ENCODE measurements at regions not wholly inside any gene's neighbourhood (a gene's known extent, or its start where the extent isn't known, plus 50 kb on each side); places are given as distances from the start of the nearest gene placed in this dataset.

DNA sequence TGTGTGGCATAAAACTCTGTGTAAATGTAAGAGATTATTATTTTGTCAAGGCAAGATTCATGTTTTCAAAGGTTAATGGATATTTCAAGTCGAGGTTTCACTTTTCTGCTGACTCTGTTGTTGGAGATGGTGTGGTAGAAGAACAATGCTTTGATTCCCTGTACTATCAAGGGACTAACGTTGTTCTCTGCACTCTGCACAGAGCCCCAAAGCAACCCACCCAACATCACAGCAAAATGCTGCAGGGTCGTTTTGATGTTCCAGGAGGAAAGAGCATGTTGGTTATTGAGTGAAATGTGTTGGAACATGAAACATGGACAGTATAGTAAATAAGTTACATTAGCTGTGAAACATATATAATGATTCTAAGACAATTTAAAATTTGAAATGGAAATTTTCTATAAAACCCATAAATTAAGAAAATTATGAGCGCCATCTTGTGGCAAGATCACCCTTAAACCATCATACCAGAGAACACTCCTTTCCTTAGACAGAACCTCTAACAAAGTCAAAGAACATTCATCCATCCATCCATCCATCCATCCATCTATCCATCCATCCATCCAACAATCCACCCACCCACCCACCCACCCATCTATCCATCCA lies 164.4 kb upstream of the ZBED5 start:
- ATAC-seq (replicated peaks in 6 of 8), result peak in 3 of 8 experiments; percentile 34 to 55 (median 35)
- Histone ChIP-seq H3K27ac (no peak overlapping the region), H3K4me1 (replicated peaks in 1 of 2) (peaks cover 6 to 15% of the 10 kb centered on the region in 2 donors), H3K4me3 (no peak overlapping the region)
- in situ Hi-C loops (cut with MboI; ENCODE audit: low pct_unique_long_range_greater_than_20kb in 2 of 9, low sequenced_read_pairs in 9 of 9, unreplicated experiment in 9 of 9), result loop anchor here in 3 of 9 experiments (5.0 to 25.0 kb wide), 4 partner anchors 90 to 237 kb away; no protein-coding TSS in a partner anchor
- WGBS, 10 experiments, result 0 to 60% (median 28%) methylated on average over 1 to 4 of the region's 4 CpGs; no CpG with 5 or more reads in 4 of the 10 experiments

DNA sequence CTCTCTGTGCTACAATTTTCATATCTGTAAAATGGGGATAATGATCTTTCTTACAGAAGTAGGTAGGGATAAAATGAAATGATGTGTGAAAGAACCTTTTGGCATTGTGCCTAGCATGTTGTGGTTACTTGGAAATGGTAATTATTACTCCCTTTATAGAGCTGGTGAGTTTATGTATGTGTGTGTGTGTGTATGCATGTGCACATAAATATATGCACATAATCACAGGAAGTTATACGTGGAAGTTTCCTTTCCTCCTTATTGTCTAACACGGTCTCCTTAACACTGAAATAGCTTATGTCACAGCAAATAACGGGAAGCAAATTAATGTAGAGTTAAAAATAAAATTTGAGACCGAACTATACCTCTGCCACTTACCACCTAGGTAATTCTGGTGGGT lies 163.7 kb upstream of the ZBED5 start:
- ATAC-seq (replicated peaks in 6 of 8), result peak in 3 of 8 experiments; percentile 72 to 89 (median 83)
- WGBS, 10 experiments, result 0 to 89% (median 45%) methylated on average over 2 to 4 of the region's 4 CpGs; no CpG with 5 or more reads in 2 of the 10 experiments
- in situ Hi-C loops (cut with MboI; ENCODE audit: low pct_unique_long_range_greater_than_20kb in 2 of 9, low sequenced_read_pairs in 9 of 9, unreplicated experiment in 9 of 9), result loop anchor here in 3 of 9 experiments (5.0 to 25.0 kb wide), 4 partner anchors 89 to 237 kb away; no protein-coding TSS in a partner anchor

DNA sequence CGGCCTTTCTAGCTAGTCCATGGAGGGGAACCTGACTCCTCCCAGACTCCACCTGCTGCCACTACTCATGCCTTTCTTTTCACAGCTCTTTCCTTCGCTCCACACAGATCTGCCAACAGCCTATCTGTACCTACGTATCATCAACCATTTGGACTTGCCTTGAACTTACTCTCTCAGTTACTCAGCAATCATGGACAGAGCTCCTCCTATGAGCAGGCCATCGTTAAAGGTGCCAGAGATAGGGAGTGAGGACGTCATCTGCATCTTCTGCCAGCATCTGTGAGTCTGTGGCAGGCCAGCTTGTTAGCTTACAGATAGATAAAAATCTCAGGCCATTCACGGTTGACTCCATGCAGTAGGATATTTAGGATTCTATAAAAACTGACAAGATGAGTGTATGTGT lies 162.9 kb upstream of the ZBED5 start:
- in situ Hi-C loops (cut with MboI; ENCODE audit: low pct_unique_long_range_greater_than_20kb in 2 of 9, low sequenced_read_pairs in 9 of 9, unreplicated experiment in 9 of 9), result loop anchor here in 3 of 9 experiments (5.0 to 25.0 kb wide), 4 partner anchors 88 to 236 kb away; no protein-coding TSS in a partner anchor
- WGBS, 10 experiments, result 20 to 70% (median 60%) methylated on average over 1 to 6 of the region's 6 CpGs; no CpG with 5 or more reads in 1 of the 10 experiments
- peak in 3 of 8 experiments; percentile 12 to 20 (median 20) for ATAC-seq (replicated peaks in 6 of 8)
- H3K4me1 ChIP-seq (replicated peaks in 1 of 2), result peaks cover 3 to 10% of the 10 kb centered on the region in 2 donors
- H3K27ac ChIP-seq, result no peak overlapping the region
- H3K4me3 ChIP-seq, result no peak overlapping the region

More for the DNA sequence above, 163.7 kb upstream of the ZBED5 start:
- peaks cover 3 to 10% of the 10 kb centered on the region in 2 donors for H3K4me1 ChIP-seq (replicated peaks in 1 of 2)
- no peak overlapping the region for H3K4me3 ChIP-seq
- H3K27ac ChIP-seq, result no peak overlapping the region

DNA sequence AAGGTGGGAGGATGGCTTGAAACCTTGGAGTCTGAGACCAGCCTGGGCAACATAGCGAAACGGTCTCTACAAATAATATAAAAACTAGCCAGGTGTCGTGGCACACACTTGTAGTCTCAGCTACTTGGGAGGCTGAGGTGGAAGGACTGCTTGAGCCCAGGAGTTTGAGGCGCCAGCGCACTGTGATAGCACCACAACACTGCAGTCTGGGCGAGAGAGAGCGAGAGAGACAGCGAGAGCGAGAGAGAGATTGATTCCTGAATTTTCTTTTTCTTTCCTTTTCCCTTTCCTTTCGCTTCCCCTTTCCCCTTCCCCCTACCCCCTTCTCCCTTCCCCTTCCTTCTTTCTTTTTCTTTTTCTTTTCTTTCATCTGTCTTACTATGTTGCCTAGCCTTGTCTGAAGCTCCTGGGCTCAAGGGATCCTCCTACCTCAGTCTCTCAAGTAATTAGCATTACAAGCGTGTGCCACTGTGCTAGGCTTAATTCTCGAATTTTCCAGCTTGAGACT lies 162.4 kb upstream of the ZBED5 start:
- no peak for ATAC-seq (replicated peaks in 6 of 8)
- peaks cover under 1 to 6% of the 10 kb centered on the region in 2 donors for H3K4me1 ChIP-seq (replicated peaks in 1 of 2)
- WGBS, 10 experiments, result 0 to 91% (median 78%) methylated on average over 1 to 11 of the region's 12 CpGs; no CpG with 5 or more reads in 4 of the 10 experiments
- no peak overlapping the region for H3K4me3 ChIP-seq
- in situ Hi-C loops (cut with MboI; ENCODE audit: low pct_unique_long_range_greater_than_20kb in 2 of 9, low sequenced_read_pairs in 9 of 9, unreplicated experiment in 9 of 9), result loop anchor here in 3 of 9 experiments (5.0 to 25.0 kb wide), 4 partner anchors 88 to 235 kb away; no protein-coding TSS in a partner anchor
- no peak overlapping the region for H3K27ac ChIP-seq

DNA sequence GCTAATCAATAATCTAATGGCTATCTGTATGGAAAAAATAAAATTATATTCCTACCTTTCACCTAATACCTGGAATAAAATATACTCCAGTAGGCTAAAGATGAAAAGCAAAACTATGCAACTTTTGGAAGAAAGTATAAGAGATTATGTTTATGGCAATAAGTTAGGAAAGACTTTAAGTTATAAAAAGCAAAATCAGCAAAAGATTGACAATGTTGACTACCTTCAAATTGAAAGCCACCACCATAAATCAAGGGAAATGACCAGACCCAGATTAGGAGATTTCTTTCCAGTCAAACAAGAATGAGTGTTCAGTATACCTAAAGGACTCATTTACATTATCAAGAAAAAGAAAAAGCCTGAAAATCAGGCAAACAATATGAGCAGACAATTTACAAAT lies 159.1 kb upstream of the ZBED5 start:
- in situ Hi-C loops (cut with MboI; ENCODE audit: low pct_unique_long_range_greater_than_20kb in 2 of 9, low sequenced_read_pairs in 9 of 9, unreplicated experiment in 9 of 9), result loop anchor here in 1 of 9 experiments (25.0 kb wide), 1 partner anchor 230 kb away; no protein-coding TSS in a partner anchor

DNA sequence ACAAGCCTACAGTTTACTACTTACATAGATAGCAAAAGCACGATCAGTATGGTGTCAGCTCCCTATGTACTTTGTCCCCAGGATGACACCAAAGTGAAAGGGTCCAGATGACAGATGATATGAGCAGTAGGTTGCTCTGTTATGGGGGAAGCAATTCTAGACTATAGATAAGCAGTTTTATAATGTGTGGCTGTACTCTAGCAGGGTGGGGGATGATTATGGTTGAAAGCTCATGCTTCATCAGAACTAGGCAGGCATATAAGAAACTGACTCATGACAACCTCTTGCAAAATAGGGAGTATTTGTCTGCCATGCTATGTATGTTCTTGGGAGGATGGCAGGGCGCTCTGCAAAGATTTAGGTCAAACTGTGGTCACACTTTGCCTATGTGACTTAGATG lies 158.2 kb upstream of the ZBED5 start:
- ATAC-seq (replicated peaks in 6 of 8), result peak in 4 of 8 experiments; percentile 18 to 40 (median 31)
- in situ Hi-C loops (cut with MboI; ENCODE audit: low pct_unique_long_range_greater_than_20kb in 2 of 9, low sequenced_read_pairs in 9 of 9, unreplicated experiment in 9 of 9), result loop anchor here in 1 of 9 experiments (25.0 kb wide), 1 partner anchor 229 kb away; no protein-coding TSS in a partner anchor
- Histone ChIP-seq H3K4me3 (no peak overlapping the region), H3K4me1 (replicated peaks in 1 of 2) (no peaks in the 10 kb centered on the region), H3K27ac (no peak overlapping the region)
- 60 to 100% (median 93%) methylated on average over 1 to 2 of the region's 2 CpGs; no CpG with 5 or more reads in 4 of the 10 experiments for WGBS, 10 experiments

More for the DNA sequence above, 159.1 kb upstream of the ZBED5 start:
- no peak for ATAC-seq (replicated peaks in 6 of 8)
- no peak overlapping the region for H3K27ac ChIP-seq
- no peaks in the 10 kb centered on the region for H3K4me1 ChIP-seq (replicated peaks in 1 of 2)
- H3K4me3 ChIP-seq, result no peak overlapping the region

DNA sequence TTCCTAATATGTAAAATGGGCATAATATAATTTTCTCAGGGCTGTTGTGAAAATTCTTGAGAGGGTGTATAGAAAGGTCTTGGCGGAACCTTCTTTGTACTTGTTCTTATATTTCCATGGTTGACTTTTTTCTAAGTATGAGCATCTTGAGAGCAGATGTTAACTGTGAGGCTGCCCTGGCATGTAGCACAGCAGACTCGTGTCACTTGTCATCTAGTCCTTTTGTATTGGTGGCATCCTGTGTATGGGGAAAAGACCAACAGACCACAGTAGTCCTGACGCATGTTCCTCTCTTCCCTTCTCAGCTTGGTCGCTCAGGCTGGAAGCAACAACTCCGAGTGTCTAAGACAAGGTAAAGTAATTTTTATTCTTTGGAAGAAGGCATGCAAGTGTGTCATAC lies 153.8 kb upstream of the ZBED5 start:
- in situ Hi-C loops (cut with MboI; ENCODE audit: low pct_unique_long_range_greater_than_20kb in 2 of 9, low sequenced_read_pairs in 9 of 9, unreplicated experiment in 9 of 9), result loop anchor here in 1 of 9 experiments (25.0 kb wide), 1 partner anchor 224 kb away; no protein-coding TSS in a partner anchor
- H3K4me3 ChIP-seq, result no peak overlapping the region
- no peak for ATAC-seq (replicated peaks in 6 of 8)
- peaks cover 11 to 14% of the 10 kb centered on the region in 2 donors for H3K4me1 ChIP-seq (replicated peaks in 1 of 2)
- WGBS, 10 experiments, result 43 to 100% (median 81%) methylated on average over 1 to 5 of the region's 5 CpGs; no CpG with 5 or more reads in 1 of the 10 experiments
- no peak overlapping the region for H3K27ac ChIP-seq

DNA sequence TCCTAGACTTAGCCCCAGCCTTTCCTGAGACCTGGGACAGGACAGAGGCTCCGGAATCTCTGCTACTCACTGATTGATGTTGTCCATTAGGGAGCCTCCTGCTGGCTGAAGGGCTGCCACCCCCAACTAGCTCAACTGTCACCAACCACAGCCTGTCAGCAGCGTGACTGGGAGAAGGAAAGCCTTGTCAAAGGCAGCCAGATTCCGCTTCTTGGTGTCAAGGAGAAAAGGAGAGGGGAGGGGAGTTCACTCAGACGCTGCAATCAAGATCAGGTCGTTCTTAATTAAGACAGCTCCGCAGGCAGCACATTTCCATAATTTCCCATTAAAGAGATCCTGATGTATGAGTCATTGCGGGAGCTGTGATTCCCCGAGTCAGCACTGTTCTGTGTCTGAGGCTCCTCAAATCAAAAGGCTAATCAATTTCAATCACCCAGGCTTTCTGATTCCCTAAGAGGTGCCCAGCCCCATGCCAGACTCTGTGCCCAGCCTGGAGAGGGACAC lies 152.8 kb upstream of the ZBED5 start:
- no peak overlapping the region for H3K4me3 ChIP-seq

DNA sequence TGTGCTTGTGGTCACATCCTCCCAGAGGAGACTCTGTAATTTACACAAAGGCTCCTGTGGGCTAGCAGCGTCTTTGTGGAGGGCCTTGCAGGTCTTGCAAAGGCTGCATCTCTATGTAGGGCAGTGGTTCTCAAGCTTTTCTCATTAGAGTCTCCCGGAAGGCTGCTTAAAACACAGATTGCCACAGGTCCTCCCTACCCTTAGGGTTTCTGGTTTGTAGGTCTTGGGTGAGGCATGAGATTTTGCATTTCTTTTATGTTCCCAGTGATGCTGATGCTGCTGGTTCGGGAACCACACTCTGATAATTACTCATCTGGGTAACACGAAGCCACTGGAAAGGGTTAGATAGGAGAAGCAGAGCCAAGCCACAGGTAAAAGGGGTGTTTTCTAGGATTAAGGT lies 151.3 kb upstream of the ZBED5 start:
- Histone ChIP-seq H3K4me3 (no peak overlapping the region), H3K4me1 (replicated peaks in 1 of 2) (peaks cover 11 to 14% of the 10 kb centered on the region in 2 donors), H3K27ac (no peak overlapping the region)
- 0 to 100% (median 21%) methylated on average over 1 to 3 of the region's 4 CpGs; no CpG with 5 or more reads in 3 of the 10 experiments for WGBS, 10 experiments
- ATAC-seq (replicated peaks in 6 of 8), result peak in 3 of 8 experiments; percentile 44 to 70 (median 57)
- in situ Hi-C loops (cut with MboI; ENCODE audit: low pct_unique_long_range_greater_than_20kb in 2 of 9, low sequenced_read_pairs in 9 of 9, unreplicated experiment in 9 of 9), result loop anchor here in 1 of 9 experiments (25.0 kb wide), 1 partner anchor 222 kb away; no protein-coding TSS in a partner anchor

More for the DNA sequence above, 152.8 kb upstream of the ZBED5 start:
- WGBS, 10 experiments, result 0 to 20% (median 0%) methylated on average over 1 to 5 of the region's 8 CpGs; no CpG with 5 or more reads in 4 of the 10 experiments
- in situ Hi-C loops (cut with MboI; ENCODE audit: low pct_unique_long_range_greater_than_20kb in 2 of 9, low sequenced_read_pairs in 9 of 9, unreplicated experiment in 9 of 9), result loop anchor here in 1 of 9 experiments (25.0 kb wide), 1 partner anchor 223 kb away; no protein-coding TSS in a partner anchor
- Histone ChIP-seq H3K4me1 (replicated peaks in 1 of 2) (peaks cover 11 to 14% of the 10 kb centered on the region in 2 donors), H3K27ac (no peak overlapping the region)
- ATAC-seq (replicated peaks in 6 of 8), result peak; percentile 70 to 94 (median 90)

DNA sequence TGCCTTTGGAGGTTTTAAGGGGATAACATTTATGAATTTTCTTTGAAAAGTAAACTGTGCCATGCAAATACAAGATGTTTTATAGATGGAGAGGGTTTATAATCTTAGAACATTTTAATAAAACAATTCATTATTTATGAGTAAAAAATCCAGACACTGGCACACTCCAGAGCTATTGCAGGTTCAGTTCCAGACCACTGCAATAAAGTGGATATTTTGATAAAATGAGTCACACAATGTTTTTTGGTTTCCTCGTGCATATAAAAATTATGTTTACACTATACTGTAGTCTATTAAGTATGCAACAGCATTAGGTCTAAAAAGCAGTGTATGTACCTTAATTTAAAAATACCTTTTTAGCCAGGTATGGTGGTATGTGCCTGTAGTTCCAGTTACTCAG lies 146.2 kb upstream of the ZBED5 start:
- Histone ChIP-seq H3K4me3 (no peak overlapping the region), H3K4me1 (replicated peaks in 1 of 2) (peaks cover 0 to 3% of the 10 kb centered on the region in 2 donors), H3K27ac (no peak overlapping the region)
- no peak for ATAC-seq (replicated peaks in 6 of 8)
- 0 to 71% (median 43%) methylated on average over 1 of the region's 1 CpG; no CpG with 5 or more reads in 1 of the 10 experiments for WGBS, 10 experiments
- in situ Hi-C loops (cut with MboI; ENCODE audit: low pct_unique_long_range_greater_than_20kb in 2 of 9, low sequenced_read_pairs in 9 of 9, unreplicated experiment in 9 of 9), result loop anchor here in 1 of 9 experiments (25.0 kb wide), 1 partner anchor 217 kb away; no protein-coding TSS in a partner anchor

DNA sequence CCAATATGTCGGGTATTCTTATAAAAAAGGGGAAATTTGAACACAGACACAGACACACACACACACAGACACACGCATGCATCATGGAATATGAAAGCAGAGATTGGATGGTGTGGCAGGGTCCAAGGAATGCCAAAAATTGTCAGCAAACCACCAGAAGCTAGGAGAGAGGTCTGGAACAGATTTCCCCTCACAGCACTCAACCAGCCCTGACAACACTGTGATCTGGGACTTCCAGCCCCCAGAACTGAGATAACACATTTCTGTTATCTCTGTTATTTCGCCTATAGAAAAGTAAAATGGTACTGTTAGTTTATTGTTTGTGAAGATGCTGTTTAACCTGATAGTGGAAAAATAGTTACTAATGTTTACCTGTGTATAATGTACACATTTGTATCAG lies 145.4 kb upstream of the ZBED5 start:
- no peak for ATAC-seq (replicated peaks in 6 of 8)
- in situ Hi-C loops (cut with MboI; ENCODE audit: low pct_unique_long_range_greater_than_20kb in 2 of 9, low sequenced_read_pairs in 9 of 9, unreplicated experiment in 9 of 9), result loop anchor here in 1 of 9 experiments (25.0 kb wide), 1 partner anchor 216 kb away; no protein-coding TSS in a partner anchor
- Histone ChIP-seq H3K27ac (no peak overlapping the region), H3K4me3 (no peak overlapping the region), H3K4me1 (replicated peaks in 1 of 2) (no peaks in the 10 kb centered on the region)
- WGBS, 10 experiments, result 53 to 67% (median 59%) methylated on average over 2 to 3 of the region's 3 CpGs; no CpG with 5 or more reads in 5 of the 10 experiments

DNA sequence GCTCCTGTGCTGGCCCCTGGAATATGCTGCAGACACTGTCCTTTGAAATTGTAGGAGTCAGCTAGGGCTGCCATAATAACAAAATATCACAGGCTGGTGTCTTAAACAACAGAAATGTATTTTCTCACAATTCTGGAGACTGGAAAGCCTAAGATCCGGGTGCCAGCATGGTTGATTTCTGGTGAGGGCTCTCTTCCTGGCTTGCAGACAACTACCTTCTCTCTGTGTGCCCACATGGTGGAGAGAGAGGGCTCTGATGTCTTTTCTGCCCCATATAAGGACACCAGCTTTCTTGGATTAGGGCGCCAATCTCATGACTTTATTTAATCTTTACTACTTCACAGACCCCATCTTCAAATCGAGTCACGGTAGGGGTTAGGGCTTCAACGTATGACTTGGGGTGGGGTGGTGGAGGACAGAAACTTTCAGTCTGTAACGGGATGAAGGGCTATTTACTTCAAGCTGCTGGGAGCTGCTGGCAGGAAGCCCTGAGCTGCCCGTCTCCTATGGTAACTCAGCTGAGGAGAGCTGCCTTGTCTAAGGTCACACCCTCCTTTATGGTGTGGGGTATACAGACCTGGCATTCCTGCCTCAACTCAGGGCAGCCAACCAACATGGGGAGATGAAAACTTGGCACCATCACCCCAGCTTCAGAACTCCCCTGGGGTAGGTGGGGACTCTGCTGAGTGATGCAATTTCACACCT lies 142.9 kb upstream of the ZBED5 start:
- 39 to 100% (median 86%) methylated on average over 1 to 7 of the region's 7 CpGs; no CpG with 5 or more reads in 3 of the 10 experiments for WGBS, 10 experiments
- H3K4me3 ChIP-seq, result no peak overlapping the region
- peak in 1 of 8 experiments; percentile 92 for ATAC-seq (replicated peaks in 6 of 8)
- no peak overlapping the region for H3K27ac ChIP-seq
- in situ Hi-C loops (cut with MboI; ENCODE audit: low pct_unique_long_range_greater_than_20kb in 2 of 9, low sequenced_read_pairs in 9 of 9, unreplicated experiment in 9 of 9), result loop anchor here in 1 of 9 experiments (25.0 kb wide), 1 partner anchor 213 kb away; no protein-coding TSS in a partner anchor
- H3K4me1 ChIP-seq (replicated peaks in 1 of 2), result no peaks in the 10 kb centered on the region
